Activated naive CD4-positive, alpha-beta T cell treated with anti-CD3 and anti-CD28 coated beads, Interleukin-2, amount 50 U/mL, for 72 hours (primary cell): ENCODE measurements at regions not wholly inside any gene's neighbourhood (a gene's known extent, or its start where the extent isn't known, plus 50 kb on each side); places are given as distances from the start of the nearest gene placed in this dataset.

Experiments used
- ATAC-seq, 2 donors: fragments of 150-1000 bp; cut with Tn5 transposase; 2 replicates each; pipeline ENCODE4 v1.10.0; 2021; ENCODE audit warnings: mild to moderate bottlenecking in 2 of 2, moderate library complexity in 2 of 2
- DNase-seq, 2 donors: peaks; one replicate each; pipeline ENCODE4 v3.0.0; 2021 to 2022; ENCODE audit warnings: low spot score in 2 of 2
- H3K27ac Mint-ChIP-seq, 2 donors: one replicate each; pipeline ENCODE4 v1.8.0; 2022; ENCODE audit warnings: mild to moderate bottlenecking in 2 of 2, mixed read lengths in 2 of 2
- H3K36me3 Mint-ChIP-seq, 2 donors: one replicate each; pipeline ENCODE4 v1.8.0; 2022; ENCODE audit warnings: mixed read lengths in 2 of 2
- H3K9me3 Mint-ChIP-seq, 2 donors: one replicate each; pipeline ENCODE4 v1.8.0; 2022; ENCODE audit warnings: mixed read lengths in 2 of 2

DNA sequence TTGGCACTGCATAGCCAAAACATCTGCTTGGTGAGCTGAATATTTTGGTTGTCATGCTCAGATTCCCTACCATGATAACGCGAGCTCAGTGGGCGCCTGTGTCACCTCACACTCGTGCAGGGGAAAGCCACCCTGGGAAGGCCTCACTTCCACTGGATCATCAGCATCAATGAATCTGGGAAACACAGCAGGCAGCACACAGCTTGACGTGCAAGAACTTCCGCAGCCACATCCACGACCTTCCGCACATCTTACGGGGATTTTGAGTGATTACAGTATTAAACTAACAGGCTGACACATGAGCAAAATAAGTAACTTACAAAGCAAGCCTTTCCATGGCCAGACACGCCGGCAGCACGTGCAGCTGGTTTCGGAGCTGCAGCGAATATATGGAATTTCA lies 54.7 kb upstream of the FOXF1 start:
- H3K36me3 Mint-ChIP-seq = peaks cover 2 to 7% of the 10 kb centered on the region in 2 donors
- peaks cover 6 to 13% of the 10 kb centered on the region in 2 donors for H3K9me3 Mint-ChIP-seq
- no peak for DNase-seq
- ATAC-seq = no peak
- no peak overlapping the region for H3K27ac Mint-ChIP-seq

DNA sequence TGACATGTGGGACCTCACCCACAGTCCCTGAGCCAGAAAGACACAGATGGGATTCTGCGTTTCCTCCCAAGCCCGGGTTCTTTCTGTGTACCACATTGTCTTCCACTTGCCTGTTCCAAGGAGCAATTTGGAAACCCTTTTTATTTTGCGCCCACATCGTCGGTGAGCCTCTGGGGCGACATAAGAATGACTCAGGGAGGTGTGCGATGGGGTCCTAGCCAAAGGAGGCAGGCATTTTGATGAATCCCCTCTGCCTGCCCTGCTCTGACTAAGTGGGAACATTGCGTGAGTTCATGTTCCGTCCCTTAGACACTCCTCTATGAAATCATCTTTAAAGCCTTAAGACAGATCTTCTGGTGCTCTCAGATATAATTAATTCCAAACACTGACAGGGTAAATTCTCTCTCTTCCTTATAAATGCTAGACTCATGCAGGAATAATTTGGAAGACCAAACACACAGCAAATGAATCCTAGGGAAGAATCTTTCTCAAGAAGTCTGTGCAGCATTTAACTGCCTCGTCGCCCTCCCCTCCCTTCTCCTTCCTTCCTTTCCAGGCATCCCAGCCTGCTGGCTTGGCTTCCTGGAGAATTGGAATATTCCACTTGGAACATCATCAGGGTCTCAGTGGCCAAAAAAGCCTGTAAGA lies 52.7 kb upstream of the FOXF1 start:
- peaks cover 6 to 14% of the 10 kb centered on the region in 2 donors for H3K36me3 Mint-ChIP-seq
- DNase-seq (no peak), ATAC-seq (no peak)
- H3K9me3 Mint-ChIP-seq = peaks cover 18 to 22% of the 10 kb centered on the region in 2 donors
- H3K27ac Mint-ChIP-seq = no peak overlapping the region

DNA sequence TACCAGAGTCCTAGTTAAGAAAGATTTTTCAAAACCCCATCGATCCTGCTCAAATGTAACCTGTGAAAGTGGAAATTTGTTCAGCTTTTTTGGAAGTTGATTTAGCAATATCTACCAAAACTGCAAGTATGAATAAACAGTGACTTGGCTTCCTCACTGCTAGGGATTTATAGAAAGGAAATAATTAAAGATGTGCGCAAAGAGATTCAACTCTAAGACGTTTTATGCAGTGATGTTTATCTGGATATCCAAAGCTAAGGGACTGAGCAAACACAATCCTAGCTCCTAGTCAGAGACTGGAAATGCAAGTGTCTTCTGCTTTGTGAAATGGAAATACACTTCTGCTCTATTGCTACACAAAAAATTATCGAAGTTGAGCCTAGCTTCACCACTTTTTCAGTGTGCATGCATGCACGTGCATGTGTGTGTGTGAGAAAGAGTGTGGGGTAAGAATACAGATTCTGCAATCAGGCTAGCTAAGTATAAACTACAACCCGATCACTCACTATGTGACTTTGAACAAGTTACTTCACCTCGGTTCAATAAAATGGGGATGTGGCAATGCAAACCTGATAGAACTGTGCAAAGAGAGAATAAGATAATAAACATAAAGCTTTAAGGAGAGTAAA lies 52.1 kb upstream of the FOXF1 start:
- peaks cover 18 to 22% of the 10 kb centered on the region in 2 donors for H3K9me3 Mint-ChIP-seq
- H3K27ac Mint-ChIP-seq = no peak overlapping the region
- DNase-seq (no peak), ATAC-seq (no peak)
- H3K36me3 Mint-ChIP-seq = peaks cover 6 to 14% of the 10 kb centered on the region in 2 donors

DNA sequence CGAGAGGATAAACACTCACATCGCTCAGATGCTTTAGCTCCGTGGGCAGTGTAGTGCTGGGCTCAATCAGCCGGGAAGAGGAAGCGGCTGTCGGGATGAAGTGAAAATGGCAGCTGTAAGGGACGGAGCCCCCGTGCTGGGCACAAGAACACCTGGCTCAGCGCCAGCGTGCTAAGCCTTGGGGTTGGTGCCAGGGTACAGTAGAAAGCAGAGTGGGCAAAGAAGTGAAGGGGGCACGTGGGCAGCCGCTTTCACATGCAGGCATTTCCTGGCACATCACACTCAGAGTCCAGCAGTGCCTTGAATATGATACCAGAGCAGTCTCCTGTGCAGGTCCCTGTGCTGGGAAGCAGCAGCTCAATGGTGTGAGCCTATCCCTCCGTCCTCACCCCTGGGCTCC lies 51.1 kb upstream of the FOXF1 start:
- Mint-ChIP-seq H3K27ac (no peak overlapping the region), H3K36me3 (peaks cover 6 to 14% of the 10 kb centered on the region in 2 donors), H3K9me3 (peaks cover 20 to 22% of the 10 kb centered on the region in 2 donors)
- DNase-seq = no peak
- ATAC-seq = no peak
